ENCODE measurements at regions not wholly inside any gene's neighbourhood (a gene's known extent, or its start where the extent isn't known, plus 50 kb on each side); places are given as distances from the start of the nearest gene placed in this dataset.

DNA sequence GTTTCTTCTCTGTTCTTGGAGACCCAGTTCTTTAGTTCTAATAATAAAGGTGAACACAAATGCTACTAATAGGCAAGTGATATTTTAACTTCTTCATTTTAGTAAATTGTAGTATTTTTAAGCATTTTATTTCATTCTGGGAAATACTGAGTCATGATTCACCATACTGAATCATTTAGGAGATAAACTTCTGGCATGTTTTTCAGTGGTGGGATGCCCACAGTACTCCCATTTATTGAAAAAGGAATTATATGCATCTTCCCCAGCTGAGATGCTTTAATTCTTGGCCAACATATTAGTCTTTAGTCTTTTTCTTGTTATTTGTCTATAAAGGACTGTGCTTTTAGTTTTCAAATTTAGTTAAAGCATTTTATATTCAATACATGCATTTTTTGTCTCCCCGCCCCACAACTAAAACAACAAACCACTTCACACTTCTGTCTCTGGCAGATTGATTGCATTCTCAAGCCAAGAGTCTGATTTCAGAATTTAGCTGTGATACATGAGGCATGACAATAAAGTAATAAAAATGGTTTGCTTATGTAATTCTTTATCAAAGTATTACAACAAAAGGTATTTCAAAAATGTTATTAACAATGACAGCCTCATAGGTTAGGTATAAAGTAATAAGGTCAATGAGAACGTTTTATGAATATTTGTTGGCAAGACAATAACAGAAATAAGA lies 125.2 kb upstream of the CDH18 start:
- Mint-ChIP-seq H3K9me3 (ENCODE audit: insufficient read depth) (peaks cover 2% of the 10 kb centered on the region), H3K27ac (no peak overlapping the region), H3K27me3 (no peaks in the 10 kb centered on the region), H3K4me3 (no peak overlapping the region), H3K4me1 (no peaks in the 10 kb centered on the region)
- H3K79me2 ChIP-seq (ENCODE audit: control insufficient read depth, insufficient read depth, low read length), result no peaks in the 10 kb centered on the region
- ChIA-PET CTCF (no interaction called here), POLR2A (no interaction called here)
- no peak for ATAC-seq (ENCODE audit: low read depth)
- intact Hi-C loops (cut with micrococcal nuclease), result no loop called here
- TF ChIP-seq EZH2 (IDR thresholded peaks at IDR 0.05; ENCODE audit: borderline replicate concordance, insufficient read depth, low read depth, low read length, poor library complexity, severe bottlenecking) (no peak), CTCF (IDR thresholded peaks at IDR 0.05) (no peak)
- H3K9ac ChIP-seq (ENCODE audit: low read length), result no peak overlapping the region
- no peak overlapping the region for H2AFZ ChIP-seq (ENCODE audit: insufficient read depth, low read depth, low read length, poor library complexity, severe bottlenecking)
- DNase-seq, result no peak
- H3K4me1 ChIP-seq (ENCODE audit: control insufficient read depth in 2 of 2, insufficient read depth in 2 of 2, low read length in 2 of 2), result no peaks in the 10 kb centered on the region
- H3K36me3 ChIP-seq (replicated peaks in 1 of 2; ENCODE audit: control extremely low read depth in 1 of 2, control insufficient read depth in 1 of 2, extremely low read depth in 1 of 2, insufficient read depth in 2 of 2, low read length in 1 of 2), result no peaks in the 10 kb centered on the region
- WGBS (ENCODE audit: insufficient coverage), result no CpG with 5 or more reads among the region's 2 CpGs
- H3K4me3 ChIP-seq (ENCODE audit: control extremely low read depth in 1 of 5, extremely low read depth in 1 of 5, insufficient read depth in 1 of 5, low read depth in 2 of 5, low read length in 4 of 5), result no peak overlapping the region
- no peaks in the 10 kb centered on the region for H4K20me1 ChIP-seq (ENCODE audit: control insufficient read depth, insufficient read depth, low read length, poor library complexity, severe bottlenecking)
- no peaks in the 10 kb centered on the region for H3K9me3 ChIP-seq (ENCODE audit: control extremely low read depth in 1 of 3, control insufficient read depth in 2 of 3, insufficient read depth in 1 of 3, low read length in 2 of 3)
- H3K27me3 ChIP-seq (replicated peaks in 1 of 4; ENCODE audit: control extremely low read depth in 1 of 4, control insufficient read depth in 3 of 4, insufficient read depth in 4 of 4, low read length in 3 of 4), result no peaks in the 10 kb centered on the region
- H3K27ac ChIP-seq (ENCODE audit: low read length in 2 of 2), result no peak overlapping the region
- no peak overlapping the region for H3K4me2 ChIP-seq (replicated peaks; ENCODE audit: low read depth, low read length, poor library complexity, severe bottlenecking)

- no peak overlapping the region for H3K4me2 ChIP-seq (replicated peaks; ENCODE audit: low read depth, low read length, poor library complexity, severe bottlenecking)
- ChIA-PET CTCF (no interaction called here), POLR2A (no interaction called here)
- TF ChIP-seq EZH2 (IDR thresholded peaks at IDR 0.05; ENCODE audit: borderline replicate concordance, insufficient read depth, low read depth, low read length, poor library complexity, severe bottlenecking) (no peak), CTCF (IDR thresholded peaks at IDR 0.05) (no peak)
- no peak for ATAC-seq (ENCODE audit: low read depth)
- no peaks in the 10 kb centered on the region for H3K27me3 Mint-ChIP-seq
- intact Hi-C loops (cut with micrococcal nuclease), result no loop called here
- H4K20me1 ChIP-seq (ENCODE audit: control insufficient read depth, insufficient read depth, low read length, poor library complexity, severe bottlenecking), result no peaks in the 10 kb centered on the region
- no peaks in the 10 kb centered on the region for H3K4me1 ChIP-seq (ENCODE audit: control insufficient read depth in 2 of 2, insufficient read depth in 2 of 2, low read length in 2 of 2)
- H3K27me3 ChIP-seq (replicated peaks in 1 of 4; ENCODE audit: control extremely low read depth in 1 of 4, control insufficient read depth in 3 of 4, insufficient read depth in 4 of 4, low read length in 3 of 4), result no peaks in the 10 kb centered on the region
- no peaks in the 10 kb centered on the region for H3K4me1 Mint-ChIP-seq
- H3K27ac ChIP-seq (ENCODE audit: low read length in 2 of 2), result no peak overlapping the region
- no peak overlapping the region for H3K27ac Mint-ChIP-seq
- H3K4me3 Mint-ChIP-seq, result no peak overlapping the region
- whole genome bisulfite sequencing (ENCODE audit: insufficient coverage), result 94% methylated on average over 5 of the region's 5 CpGs
- no peak overlapping the region for H2AFZ ChIP-seq (ENCODE audit: insufficient read depth, low read depth, low read length, poor library complexity, severe bottlenecking)
- no peak overlapping the region for H3K4me3 ChIP-seq (ENCODE audit: control extremely low read depth in 1 of 5, extremely low read depth in 1 of 5, insufficient read depth in 1 of 5, low read depth in 2 of 5, low read length in 4 of 5)
- peaks cover 2% of the 10 kb centered on the region for H3K9me3 Mint-ChIP-seq (ENCODE audit: insufficient read depth)
- no peaks in the 10 kb centered on the region for H3K79me2 ChIP-seq (ENCODE audit: control insufficient read depth, insufficient read depth, low read length)
- no peak overlapping the region for H3K9ac ChIP-seq (ENCODE audit: low read length)
- DNase-seq, result no peak
- H3K36me3 ChIP-seq (replicated peaks in 1 of 2; ENCODE audit: control extremely low read depth in 1 of 2, control insufficient read depth in 1 of 2, extremely low read depth in 1 of 2, insufficient read depth in 2 of 2, low read length in 1 of 2), result no peaks in the 10 kb centered on the region
- H3K9me3 ChIP-seq (ENCODE audit: control extremely low read depth in 1 of 3, control insufficient read depth in 2 of 3, insufficient read depth in 1 of 3, low read length in 2 of 3), result no peaks in the 10 kb centered on the region
These were observed 121.3 kb upstream of the CDH18 start for GRCh38 chr5:20109326-20109725.

Measured in B cell (primary cell).